ENCODE measurements at regions not wholly inside any gene's neighbourhood (a gene's known extent, or its start where the extent isn't known, plus 50 kb on each side); places are given as distances from the start of the nearest gene placed in this dataset.
"Not testable (repeated sequence)": the region's sequence is repeated elsewhere in the genome, so short reads cannot be mapped to it uniquely, and the experiment has no call there.

DNA sequence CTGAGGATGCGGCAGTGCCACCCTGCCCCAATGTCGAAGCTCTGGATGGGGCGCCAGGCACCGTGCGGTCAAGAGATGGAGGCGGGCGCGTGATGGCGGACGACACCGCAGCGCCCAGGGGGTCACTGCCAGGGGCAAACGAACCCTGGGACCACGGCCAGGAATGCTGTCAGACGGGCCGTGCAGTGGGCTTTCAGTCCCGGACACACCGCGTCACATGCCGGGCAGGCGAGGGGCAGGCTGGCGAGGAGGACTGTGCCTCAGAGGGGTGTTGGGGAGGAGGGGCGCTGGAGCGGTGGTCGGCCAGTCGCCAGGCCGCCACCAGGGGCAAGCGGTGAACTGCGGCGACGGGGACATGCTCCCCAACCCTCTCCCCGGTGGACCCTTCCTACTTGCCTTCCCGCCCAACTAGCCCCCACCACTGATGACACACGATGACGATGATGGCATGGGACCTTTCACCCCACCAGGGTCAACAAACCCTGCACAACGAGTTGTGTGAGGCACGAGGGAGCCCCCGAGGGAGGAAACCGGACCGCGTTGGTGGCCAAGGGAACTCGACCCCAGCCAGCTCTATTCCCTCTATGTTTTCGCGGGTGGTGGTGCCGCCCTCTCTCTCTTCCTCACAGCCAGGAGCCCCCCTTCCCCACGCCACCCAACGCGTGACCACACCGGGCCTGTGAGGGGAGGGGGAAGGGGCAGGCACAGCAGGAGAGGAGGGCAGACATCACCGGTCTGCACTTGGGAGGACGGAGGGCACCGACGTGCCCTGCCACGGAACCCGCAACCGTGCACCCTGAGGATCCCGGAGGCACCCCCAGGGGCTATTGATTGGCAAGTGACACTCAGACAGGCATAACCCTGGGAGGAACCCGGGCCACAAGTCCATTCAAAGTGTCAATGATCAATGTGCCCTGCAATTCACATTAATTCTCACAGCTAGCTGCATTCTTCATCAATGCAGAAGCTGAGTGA is 1960.9 kb upstream of the DEFB115 start:
- no peak for DNase-seq

- DNase-seq: no peak
These were observed 1959.8 kb upstream of the DEFB115 start for GRCh38 chr20:29297411-29298270.

GRCh38 chr20:29298271-29298590 is 1959.2 kb upstream of the DEFB115 start:
- no peak for DNase-seq

DNA sequence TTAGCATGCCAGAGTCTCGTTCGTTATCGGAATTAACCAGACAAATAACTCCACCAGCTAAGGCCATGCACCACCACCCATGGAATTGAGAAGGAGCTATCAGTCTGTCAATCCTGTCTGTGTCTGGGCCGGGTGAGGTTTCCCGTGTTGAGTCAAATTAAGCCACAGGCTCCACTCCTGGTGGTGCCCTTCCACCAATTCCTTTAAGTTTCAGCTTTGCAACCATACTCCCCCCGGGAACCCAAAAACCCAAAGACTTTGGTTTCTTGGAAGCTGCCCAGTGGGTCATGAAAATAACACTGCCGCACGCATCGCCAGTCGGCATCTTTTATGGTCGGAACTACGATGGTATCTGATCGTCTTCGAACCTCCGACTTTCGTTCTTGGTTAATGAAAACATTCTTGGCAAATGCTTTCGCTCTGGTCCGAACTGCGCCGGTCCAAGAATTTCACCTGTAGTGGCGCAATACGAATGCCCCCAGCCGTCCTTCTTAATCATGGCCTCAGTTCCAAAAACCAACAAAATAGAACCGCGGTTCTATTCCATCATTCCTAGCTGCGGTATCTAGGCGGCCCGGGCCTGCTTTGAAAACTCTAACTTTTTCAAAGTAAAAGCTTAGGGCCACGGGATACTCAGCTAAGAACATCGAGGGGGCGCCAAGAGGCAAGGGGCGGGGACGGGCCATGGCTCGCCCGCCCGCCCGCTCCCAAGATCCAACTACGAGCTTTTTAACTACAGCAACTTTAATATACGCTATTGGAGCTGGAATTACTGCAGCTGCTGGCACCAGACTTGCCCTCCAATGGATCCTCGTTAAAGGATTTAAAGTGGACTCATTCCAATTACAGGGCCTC is 1958.5 kb upstream of the DEFB115 start:
- DNase-seq: no peak

GRCh38 chr20:29299811-29300578 is 1957.5 kb upstream of the DEFB115 start:
- no peak for DNase-seq

DNA sequence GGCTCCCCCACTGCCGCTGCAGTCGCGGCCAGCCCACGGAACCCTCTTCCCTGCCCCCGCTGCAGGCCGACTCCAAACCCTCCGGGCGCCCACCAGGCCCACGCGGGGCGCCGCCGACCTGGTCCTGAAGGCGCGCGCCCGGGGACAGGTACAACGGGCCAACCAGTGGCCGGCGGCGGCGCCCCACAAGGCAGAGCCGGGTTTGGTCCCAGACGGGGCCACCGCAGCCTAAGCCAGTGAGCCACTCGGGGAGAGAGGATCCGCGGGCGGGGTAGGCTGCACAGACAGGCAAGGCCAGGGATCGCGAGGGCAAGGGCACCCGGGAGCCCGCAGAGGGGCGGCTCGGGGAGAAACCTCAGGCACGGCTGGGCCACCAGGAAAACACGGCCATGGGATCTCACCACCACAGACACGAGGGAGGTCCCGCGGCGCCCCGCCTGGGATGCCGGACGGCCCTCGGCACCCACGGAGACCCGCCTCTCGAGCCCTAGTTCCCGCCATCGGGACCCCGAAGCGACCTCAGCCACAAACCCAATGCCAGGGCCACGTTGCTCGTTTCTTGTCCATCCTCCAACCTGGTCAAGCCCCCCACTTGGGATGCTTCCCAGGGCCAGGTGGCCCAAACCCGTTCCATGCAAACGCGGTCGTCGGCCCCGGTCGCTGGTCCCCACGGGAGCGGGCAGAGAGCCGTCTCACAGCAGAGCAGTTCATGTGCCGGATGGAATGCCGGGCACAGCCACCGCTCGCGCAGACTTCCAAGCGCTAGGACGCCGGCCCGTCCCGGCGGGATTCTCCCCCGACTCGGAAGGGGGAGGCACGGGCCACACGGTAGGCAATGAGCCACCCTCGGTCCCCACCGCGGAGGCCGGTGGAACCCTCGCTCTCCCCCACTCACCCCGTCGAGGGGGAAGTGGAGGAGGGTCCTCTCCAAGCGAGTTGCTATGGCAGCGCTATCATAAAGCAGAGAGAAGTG is 1956.6 kb upstream of the DEFB115 start:
- DNase-seq: no peak

GRCh38 chr20:29301624-29302259 is 1955.7 kb upstream of the DEFB115 start:
- no peak for DNase-seq

- DNase-seq: no peak
These were observed 1954.4 kb upstream of the DEFB115 start for GRCh38 chr20:29302979-29303644.

- DNase-seq: no peak
These were observed 1950.9 kb upstream of the DEFB115 start for GRCh38 chr20:29306390-29307072.

GRCh38 chr20:29307484-29307883 is 1950.0 kb upstream of the DEFB115 start:
- not testable (repeated sequence) for DNase-seq

GRCh38 chr20:29308956-29309355 is 1948.5 kb upstream of the DEFB115 start:
- not testable (repeated sequence) for DNase-seq

- not testable (repeated sequence) for DNase-seq
These were observed 1948.0 kb upstream of the DEFB115 start for GRCh38 chr20:29309481-29309880.

DNA sequence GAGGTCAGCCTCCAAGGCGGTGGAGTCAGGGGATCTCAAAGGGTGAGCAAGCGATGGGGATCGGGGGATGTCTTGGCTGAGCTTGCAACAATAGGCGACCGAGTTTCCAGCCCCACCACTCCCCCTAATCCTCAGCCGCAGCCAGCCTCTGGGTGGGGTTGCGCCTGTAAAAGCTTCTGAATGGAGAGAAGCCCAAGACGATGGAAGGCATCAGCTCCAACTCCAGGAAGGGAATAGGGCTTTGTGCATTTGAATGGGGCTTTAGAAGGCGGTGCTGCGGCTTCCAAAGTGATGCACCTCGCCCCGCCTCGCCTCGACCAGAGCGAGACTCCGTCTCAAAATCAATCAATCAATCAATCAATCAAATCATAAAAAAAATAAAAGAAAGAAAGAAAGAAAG is 1946.4 kb upstream of the DEFB115 start:
- DNase-seq: not testable (repeated sequence)

- not testable (repeated sequence) for DNase-seq
These were observed 1944.8 kb upstream of the DEFB115 start for GRCh38 chr20:29312679-29313078.

GRCh38 chr20:29313481-29313880 is 1944.0 kb upstream of the DEFB115 start:
- no peak for DNase-seq

- no peak for DNase-seq
These were observed 1943.2 kb upstream of the DEFB115 start for GRCh38 chr20:29314294-29314693.

DNA sequence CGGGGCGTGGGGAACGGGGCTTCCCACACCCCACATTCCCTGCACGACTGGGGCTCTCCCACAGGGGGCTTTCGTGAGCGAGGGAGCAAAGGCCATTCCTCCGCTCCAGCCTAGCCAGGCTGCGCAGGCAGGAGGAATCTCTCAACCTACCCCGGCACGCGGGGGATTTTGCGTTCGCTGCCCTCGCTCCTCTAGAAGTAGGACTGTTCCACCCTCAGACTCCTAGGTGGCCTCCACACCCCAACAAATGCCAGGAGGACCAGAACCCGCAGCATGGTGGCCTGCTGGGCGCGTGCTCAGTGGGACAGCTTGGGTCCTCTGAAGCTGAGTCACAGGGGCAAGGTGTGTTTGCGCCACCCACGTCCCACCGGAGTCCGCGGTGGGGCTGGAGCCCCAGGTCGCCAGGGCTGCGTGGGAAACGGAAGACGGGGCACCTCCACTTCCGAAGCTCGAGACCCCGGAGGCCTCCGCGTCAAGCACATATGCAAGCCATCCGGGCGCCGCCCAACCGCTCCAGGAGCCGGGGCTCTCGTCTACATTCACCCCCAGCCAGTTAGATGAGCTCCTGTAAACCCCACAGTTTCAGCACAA is 1938.5 kb upstream of the DEFB115 start:
- DNase-seq: no peak

- no peak for DNase-seq
These were observed 1937.7 kb upstream of the DEFB115 start for GRCh38 chr20:29319725-29320124.

All from NCI-H1417 treated with DMSO at 0.1 percent for 48 hours (cell line).